Spleen (tissue), 7 donors: ENCODE measurements at regions not wholly inside any gene's neighbourhood (a gene's known extent, or its start where the extent isn't known, plus 50 kb on each side); places are given as distances from the start of the nearest gene placed in this dataset.

Experiments used
- POLR2A ChIP-seq, 3 donors: fragments of 450-650 bp; IDR thresholded peaks; one replicate each; pipeline ENCODE4 v1.5.1; 2017; ENCODE audit warnings: antibody characterized with exemption in 3 of 3, mild to moderate bottlenecking in 1 of 3
- POLR2AphosphoS5 ChIP-seq, 3 donors: sonication (generic); formaldehyde crosslinking; IDR thresholded peaks; one replicate each; pipeline ENCODE4 v1.5.1; 2017; ENCODE audit warnings: antibody characterized with exemption in 3 of 3
- TF ChIP-seq, protein P1 (sequence below), 11 experiments: fragments of 200-600 bp in 7 of 11; fragments of 450-650 bp in 4 of 11; sonication (generic) in 4 of 11; IDR thresholded peaks in 8 of 11; conservative IDR thresholded peaks in 3 of 11; 1 replicate in 7 of 11; 2 replicates in 4 of 11; pipeline versions ENCODE4 v1.4.0 to v1.8.0; 2016 to 2021; ENCODE audit warnings: antibody characterized with exemption in 11 of 11, inconsistent platforms in 4 of 11, mild to moderate bottlenecking in 1 of 11
- donor health status: DM: no; HTN: no; CAD: no; lungs with moderate emphysema.
- donor health status: DM: no; HTN: no; CAD: no.
- donor health status: DM: no; HTN: no; CAD: no.

DNA sequence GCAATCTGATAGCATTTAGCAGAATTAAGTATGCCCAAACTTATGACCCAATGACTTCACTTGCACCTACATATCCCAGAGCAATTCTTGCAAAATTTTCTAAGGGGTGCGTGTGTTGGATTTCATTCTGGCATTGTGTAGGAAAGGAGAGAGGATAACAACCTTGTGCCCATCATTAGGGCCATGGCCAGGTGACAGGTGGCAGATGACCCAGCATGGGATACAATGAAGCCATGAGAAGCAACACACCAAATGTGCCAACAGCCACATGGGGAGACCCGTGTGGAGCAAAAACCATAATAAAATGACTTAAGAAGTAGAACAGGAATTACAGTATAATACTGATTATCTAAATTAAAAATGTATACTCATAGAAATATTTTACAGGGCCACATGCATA, 166.9 kb upstream of the EPB41L3 start:
- TF ChIP-seq, protein P1, sequence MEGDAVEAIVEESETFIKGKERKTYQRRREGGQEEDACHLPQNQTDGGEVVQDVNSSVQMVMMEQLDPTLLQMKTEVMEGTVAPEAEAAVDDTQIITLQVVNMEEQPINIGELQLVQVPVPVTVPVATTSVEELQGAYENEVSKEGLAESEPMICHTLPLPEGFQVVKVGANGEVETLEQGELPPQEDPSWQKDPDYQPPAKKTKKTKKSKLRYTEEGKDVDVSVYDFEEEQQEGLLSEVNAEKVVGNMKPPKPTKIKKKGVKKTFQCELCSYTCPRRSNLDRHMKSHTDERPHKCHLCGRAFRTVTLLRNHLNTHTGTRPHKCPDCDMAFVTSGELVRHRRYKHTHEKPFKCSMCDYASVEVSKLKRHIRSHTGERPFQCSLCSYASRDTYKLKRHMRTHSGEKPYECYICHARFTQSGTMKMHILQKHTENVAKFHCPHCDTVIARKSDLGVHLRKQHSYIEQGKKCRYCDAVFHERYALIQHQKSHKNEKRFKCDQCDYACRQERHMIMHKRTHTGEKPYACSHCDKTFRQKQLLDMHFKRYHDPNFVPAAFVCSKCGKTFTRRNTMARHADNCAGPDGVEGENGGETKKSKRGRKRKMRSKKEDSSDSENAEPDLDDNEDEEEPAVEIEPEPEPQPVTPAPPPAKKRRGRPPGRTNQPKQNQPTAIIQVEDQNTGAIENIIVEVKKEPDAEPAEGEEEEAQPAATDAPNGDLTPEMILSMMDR (IDR thresholded peaks at IDR 0.05 in 8 of 11, conservative IDR thresholded peaks at IDR 0.05 in 3 of 11), result no peak
- TF ChIP-seq POLR2A (IDR thresholded peaks at IDR 0.05), result no peak
- TF ChIP-seq POLR2AphosphoS5 (IDR thresholded peaks at IDR 0.05), result no peak
